ENCODE measurements at regions not wholly inside any gene's neighbourhood (a gene's known extent, or its start where the extent isn't known, plus 50 kb on each side); places are given as distances from the start of the nearest gene placed in this dataset.

- no peak for TF ChIP-seq CTCF (IDR thresholded peaks at IDR 0.05)
- TF ChIP-seq POLR2AphosphoS5 (IDR thresholded peaks at IDR 0.05), result no peak
- no peak for TF ChIP-seq POLR2A (IDR thresholded peaks at IDR 0.05)
These were observed 933.6 kb upstream of the ROBO1 start for GRCh38 chr3:80701349-80701748.

Measured in prostate gland (tissue), 2 donors.